ENCODE measurements at regions not wholly inside any gene's neighbourhood (a gene's known extent, or its start where the extent isn't known, plus 50 kb on each side); places are given as distances from the start of the nearest gene placed in this dataset.

GRCh38 chr17:79545251-79546005 is 65.4 kb downstream of the RBFOX3 start:
- no peak overlapping the region for H3K9ac ChIP-seq (ENCODE audit: low read length)
- no peak overlapping the region for H2AFZ ChIP-seq (ENCODE audit: low read depth, low read length)
- H3K9me3 ChIP-seq (ENCODE audit: low read length): no peaks in the 10 kb centered on the region
- H3K36me3 ChIP-seq (ENCODE audit: insufficient read depth, low read length): no peaks in the 10 kb centered on the region
- H3K27ac ChIP-seq (ENCODE audit: low read length): no peak overlapping the region
- no peak overlapping the region for H3K4me3 ChIP-seq (ENCODE audit: low read length)
- H3K79me2 ChIP-seq (replicated peaks; ENCODE audit: insufficient read depth, low read length): no peaks in the 10 kb centered on the region
- H3K27me3 ChIP-seq (ENCODE audit: insufficient read depth, low read depth, low read length): no peaks in the 10 kb centered on the region
- no peaks in the 10 kb centered on the region for H3K9me2 ChIP-seq (ENCODE audit: insufficient read depth, low read length)
- no peak overlapping the region for H3K4me2 ChIP-seq (ENCODE audit: low read length)
- H4K20me1 ChIP-seq (ENCODE audit: insufficient read depth): no peaks in the 10 kb centered on the region
- no peaks in the 10 kb centered on the region for H3F3A ChIP-seq (ENCODE audit: insufficient read depth, low read length, poor library complexity, severe bottlenecking)
- TF ChIP-seq POLR2AphosphoS5 (IDR thresholded peaks at IDR 0.05) (no peak), TAF1 (IDR thresholded peaks at IDR 0.05; ENCODE audit: low read depth) (no peak), EP300 (conservative IDR thresholded peaks at IDR 0.05; ENCODE audit: poor library complexity, severe bottlenecking) (no peak), REST (IDR thresholded peaks at IDR 0.05; ENCODE audit: borderline replicate concordance) (no peak), RAD21 (conservative IDR thresholded peaks at IDR 0.05) (no peak), SMC3 (conservative IDR thresholded peaks at IDR 0.05; ENCODE audit: poor library complexity) (no peak), MXI1 (conservative IDR thresholded peaks at IDR 0.05; ENCODE audit: poor library complexity, severe bottlenecking) (no peak), EZH2 (IDR thresholded peaks at IDR 0.05; ENCODE audit: borderline replicate concordance, insufficient read depth, low read length, poor library complexity, severe bottlenecking) (no peak)
- TF ChIP-seq, protein P1, sequence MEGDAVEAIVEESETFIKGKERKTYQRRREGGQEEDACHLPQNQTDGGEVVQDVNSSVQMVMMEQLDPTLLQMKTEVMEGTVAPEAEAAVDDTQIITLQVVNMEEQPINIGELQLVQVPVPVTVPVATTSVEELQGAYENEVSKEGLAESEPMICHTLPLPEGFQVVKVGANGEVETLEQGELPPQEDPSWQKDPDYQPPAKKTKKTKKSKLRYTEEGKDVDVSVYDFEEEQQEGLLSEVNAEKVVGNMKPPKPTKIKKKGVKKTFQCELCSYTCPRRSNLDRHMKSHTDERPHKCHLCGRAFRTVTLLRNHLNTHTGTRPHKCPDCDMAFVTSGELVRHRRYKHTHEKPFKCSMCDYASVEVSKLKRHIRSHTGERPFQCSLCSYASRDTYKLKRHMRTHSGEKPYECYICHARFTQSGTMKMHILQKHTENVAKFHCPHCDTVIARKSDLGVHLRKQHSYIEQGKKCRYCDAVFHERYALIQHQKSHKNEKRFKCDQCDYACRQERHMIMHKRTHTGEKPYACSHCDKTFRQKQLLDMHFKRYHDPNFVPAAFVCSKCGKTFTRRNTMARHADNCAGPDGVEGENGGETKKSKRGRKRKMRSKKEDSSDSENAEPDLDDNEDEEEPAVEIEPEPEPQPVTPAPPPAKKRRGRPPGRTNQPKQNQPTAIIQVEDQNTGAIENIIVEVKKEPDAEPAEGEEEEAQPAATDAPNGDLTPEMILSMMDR (IDR thresholded peaks at IDR 0.05; ENCODE audit: poor library complexity, severe bottlenecking): no peak

GRCh38 chr17:79544142-79544914 is 66.5 kb downstream of the RBFOX3 start:
- no peak overlapping the region for H3K9ac ChIP-seq (ENCODE audit: low read length)
- no peaks in the 10 kb centered on the region for H3K9me3 ChIP-seq (ENCODE audit: low read length)
- H4K20me1 ChIP-seq (ENCODE audit: insufficient read depth): no peaks in the 10 kb centered on the region
- H2AFZ ChIP-seq (ENCODE audit: low read depth, low read length): no peak overlapping the region
- no peaks in the 10 kb centered on the region for H3K79me2 ChIP-seq (replicated peaks; ENCODE audit: insufficient read depth, low read length)
- no peak overlapping the region for H3K4me3 ChIP-seq (ENCODE audit: low read length)
- no peaks in the 10 kb centered on the region for H3F3A ChIP-seq (ENCODE audit: insufficient read depth, low read length, poor library complexity, severe bottlenecking)
- H3K4me2 ChIP-seq (ENCODE audit: low read length): no peak overlapping the region
- no peak overlapping the region for H3K27ac ChIP-seq (ENCODE audit: low read length)
- H3K27me3 ChIP-seq (ENCODE audit: insufficient read depth, low read depth, low read length): no peaks in the 10 kb centered on the region
- H3K9me2 ChIP-seq (ENCODE audit: insufficient read depth, low read length): no peaks in the 10 kb centered on the region
- TF ChIP-seq REST (IDR thresholded peaks at IDR 0.05; ENCODE audit: borderline replicate concordance) (no peak), SMC3 (conservative IDR thresholded peaks at IDR 0.05; ENCODE audit: poor library complexity) (no peak), TAF1 (IDR thresholded peaks at IDR 0.05; ENCODE audit: low read depth) (no peak), EP300 (conservative IDR thresholded peaks at IDR 0.05; ENCODE audit: poor library complexity, severe bottlenecking) (no peak), EZH2 (IDR thresholded peaks at IDR 0.05; ENCODE audit: borderline replicate concordance, insufficient read depth, low read length, poor library complexity, severe bottlenecking) (no peak), MXI1 (conservative IDR thresholded peaks at IDR 0.05; ENCODE audit: poor library complexity, severe bottlenecking) (no peak), POLR2AphosphoS5 (IDR thresholded peaks at IDR 0.05) (no peak), RAD21 (conservative IDR thresholded peaks at IDR 0.05) (no peak)
- TF ChIP-seq, protein P1 (IDR thresholded peaks at IDR 0.05; ENCODE audit: poor library complexity, severe bottlenecking): no peak
- H3K36me3 ChIP-seq (ENCODE audit: insufficient read depth, low read length): no peaks in the 10 kb centered on the region

Data from neural cell (in vitro differentiated cells).